Endothelial cell of umbilical vein (primary cell): ENCODE measurements at regions not wholly inside any gene's neighbourhood (a gene's known extent, or its start where the extent isn't known, plus 50 kb on each side); places are given as distances from the start of the nearest gene placed in this dataset.

Source experiments
- BruUV-seq: library from RNA; stranded (reverse); fragments of 400-500 nt; replicated peaks from 2 replicates; lab custom pipeline; 2021; lab: Mats Ljungman, UMichigan
- CTCF ChIA-PET: fragments of 300-600, 350-600 bp; sonication (Branson Sonifier 250); formaldehyde crosslinking; loops from one replicate; lab custom pipeline; 2021; ENCODE audit warnings: antibody characterized with exemption, inconsistent platforms; lab: Charles Lee
- POLR2A ChIA-PET: fragments of 300-600, 350-600 bp; sonication (Branson Sonifier 250); formaldehyde crosslinking; loops from one replicate; lab custom pipeline; 2021; ENCODE audit warnings: antibody characterized with exemption, inconsistent platforms; lab: Charles Lee
- DNase-seq: peaks from one replicate; pipeline ENCODE4 v3.0.0-alpha.2; 2011; ENCODE audit warnings: low read depth, low spot score
- FAIRE-seq: peaks from 2 replicates; lab custom pipeline; 2011; peaks lifted over from hg19 to GRCh38; lab: Jason Lieb, UNC
- H2AFZ ChIP-seq: 2 replicates; pipeline ENCODE4 v1.6.0; 2012; ENCODE audit warnings: low read depth, low read length, control low read depth, inconsistent platforms
- H3K27ac ChIP-seq: 2 replicates; pipeline ENCODE4 v1.5.1; 2011; ENCODE audit warnings: low read depth, mild to moderate bottlenecking, control low read depth, low read length, moderate library complexity; ENCODE audit not compliant: insufficient read depth
- H3K27me3 ChIP-seq, 2 experiments: 2 replicates each; pipeline versions ENCODE4 v1.6.0 to v1.6.1; 2011; ENCODE audit warnings: low read length in 2 of 2, mixed read lengths in 1 of 2; ENCODE audit not compliant: control insufficient read depth in 2 of 2, insufficient read depth in 2 of 2
- H3K36me3 ChIP-seq, 2 experiments: 2 replicates in 1 of 2; 3 replicates in 1 of 2; pipeline ENCODE4 v1.5.1; 2011; ENCODE audit warnings: low read length in 2 of 2, mild to moderate bottlenecking in 1 of 2, moderate library complexity in 1 of 2; ENCODE audit not compliant: control insufficient read depth in 2 of 2, insufficient read depth in 2 of 2; ENCODE audit errors: extremely low read depth in 1 of 2
- H3K4me1 ChIP-seq: 3 replicates; pipeline ENCODE4 v1.5.1; 2011; ENCODE audit warnings: mild to moderate bottlenecking, low read length; ENCODE audit not compliant: control insufficient read depth, insufficient read depth; ENCODE audit errors: extremely low read depth
- H3K4me2 ChIP-seq: 2 replicates; pipeline ENCODE4 v1.6.1; 2011; ENCODE audit warnings: low read length, control low read depth, mixed read lengths; ENCODE audit not compliant: insufficient read depth
- H3K4me3 ChIP-seq, 3 experiments: fragments of 200-600 bp in 1 of 3; sonication (generic), shearing (Covaris generic) in 1 of 3; replicated peaks in 1 of 3; 2 replicates each; pipeline ENCODE4 v1.5.1; 2011 to 2016; ENCODE audit warnings: control low read depth in 3 of 3, low read length in 3 of 3, mild to moderate bottlenecking in 2 of 3, inconsistent platforms in 1 of 3, low read depth in 1 of 3, moderate library complexity in 1 of 3; ENCODE audit not compliant: insufficient read depth in 1 of 3
- H3K79me2 ChIP-seq: 2 replicates; pipeline ENCODE4 v1.6.0; 2012; ENCODE audit warnings: low read length, inconsistent platforms; ENCODE audit not compliant: control insufficient read depth, insufficient read depth
- H3K9ac ChIP-seq: replicated peaks from 2 replicates; pipeline ENCODE3; 2011; ENCODE audit warnings: low read length, control low read depth; ENCODE audit not compliant: insufficient read depth; ENCODE audit errors: extremely low read depth
- H3K9me1 ChIP-seq: replicated peaks from 3 replicates; pipeline ENCODE4 v1.6.0; 2011; ENCODE audit warnings: mild to moderate bottlenecking, low read length; ENCODE audit not compliant: control insufficient read depth, insufficient read depth; ENCODE audit errors: extremely low read depth
- H3K9me3 ChIP-seq: replicated peaks from 2 replicates; pipeline ENCODE4 v1.5.1; 2012; ENCODE audit warnings: low read length, inconsistent platforms; ENCODE audit not compliant: control insufficient read depth, insufficient read depth
- H4K20me1 ChIP-seq: replicated peaks from 2 replicates; pipeline ENCODE3; 2011; ENCODE audit warnings: mild to moderate bottlenecking, low read length; ENCODE audit not compliant: control insufficient read depth, insufficient read depth; ENCODE audit errors: extremely low read depth
- EZH2 ChIP-seq: IDR thresholded peaks from 2 replicates; pipeline ENCODE4 v1.6.1; 2012; ENCODE audit warnings: borderline replicate concordance, low read depth, mild to moderate bottlenecking, moderate library complexity, low read length, inconsistent platforms; ENCODE audit not compliant: severe bottlenecking
- FOS ChIP-seq: IDR thresholded peaks from 2 replicates; pipeline ENCODE4 v1.6.1; 2011; ENCODE audit warnings: mild to moderate bottlenecking, low read length, moderate library complexity, borderline replicate concordance; ENCODE audit not compliant: insufficient read depth
- GATA2 ChIP-seq: IDR thresholded peaks from 2 replicates; pipeline ENCODE4 v1.7.0; 2011; ENCODE audit warnings: low read depth, mild to moderate bottlenecking, moderate library complexity, mixed read lengths, low read length; ENCODE audit not compliant: insufficient read length, insufficient read depth
- JUN ChIP-seq: IDR thresholded peaks from 2 replicates; pipeline ENCODE4 v1.6.1; 2011; ENCODE audit warnings: borderline replicate concordance, low read depth; ENCODE audit not compliant: insufficient read length, insufficient read depth
- MYC ChIP-seq: IDR thresholded peaks from one replicate; pipeline ENCODE4 v1.6.1; 2011; ENCODE audit warnings: mild to moderate bottlenecking, low read depth, low read length
- POLR2A ChIP-seq: IDR thresholded peaks from 2 replicates; pipeline ENCODE4 v1.6.1; 2012; ENCODE audit warnings: low read depth, mild to moderate bottlenecking, control low read depth, low read length
- POLR2AphosphoS5 ChIP-seq: IDR thresholded peaks from 2 replicates; pipeline ENCODE4 v1.6.1; 2012; ENCODE audit warnings: low read depth, mild to moderate bottlenecking, control low read depth, low read length, moderate library complexity; ENCODE audit not compliant: insufficient read depth
- dilution Hi-C: fragments of 300-500 bp; cut with MboI; formaldehyde crosslinking; loops from one replicate; pipeline ENCODE4 v1.15.0; 2019; ENCODE audit warnings: low sequenced_read_pairs; ENCODE audit not compliant: extremely low pct_ligation_motif_present
- intact Hi-C: fragments of 100-400 bp; cut with micrococcal nuclease; formaldehyde crosslinking; loops from one replicate; pipeline ENCODE4 v1.10.0; 2022
- TF ChIP-seq, protein P1 (sequence below), 2 donors: IDR thresholded peaks; 1 replicate in 1 of 2; 2 replicates in 1 of 2; pipeline ENCODE4 v1.5.1; 2011; ENCODE audit warnings: low read length in 2 of 2, mild to moderate bottlenecking in 2 of 2, moderate library complexity in 2 of 2, control low read depth in 1 of 2, inconsistent platforms in 1 of 2, low read depth in 1 of 2; ENCODE audit not compliant: insufficient read depth in 1 of 2; ENCODE audit errors: extremely low read depth in 1 of 2
- TF ChIP-seq, protein P2 (sequence below): IDR thresholded peaks from 2 replicates; pipeline ENCODE4 v1.6.1; 2011; ENCODE audit not compliant: insufficient read depth, insufficient read length

DNA sequence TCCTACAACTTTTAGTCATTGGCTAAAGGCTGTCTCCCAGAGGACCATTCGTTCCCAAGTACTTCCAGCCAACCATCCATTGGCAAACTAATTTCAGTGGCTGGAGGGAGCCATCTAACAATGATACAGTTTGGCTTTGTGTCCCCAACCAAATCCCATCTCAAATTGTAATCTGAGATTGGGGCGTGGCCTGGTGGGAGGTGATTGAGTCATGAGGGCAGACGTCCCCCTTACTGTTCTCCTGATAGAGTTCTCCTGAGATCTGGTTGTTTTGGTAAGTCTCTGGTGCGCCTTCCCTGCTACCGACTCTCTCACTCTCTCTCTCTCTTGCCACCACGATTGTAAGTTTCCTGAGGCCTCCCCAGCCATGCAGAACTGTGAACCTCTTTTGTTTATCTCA lies 99.7 kb upstream of the FUT8 start:
- no peak for FAIRE-seq
- Histone ChIP-seq H3K9ac (no peak overlapping the region), H3K4me3 (no peak overlapping the region), H3K9me3 (no peaks in the 10 kb centered on the region), H3K79me2 (no peaks in the 10 kb centered on the region), H3K36me3 (no peaks in the 10 kb centered on the region), H4K20me1 (no peaks in the 10 kb centered on the region), H3K9me1 (no peaks in the 10 kb centered on the region), H3K27ac (no peak overlapping the region), H3K4me1 (no peaks in the 10 kb centered on the region), H3K27me3 (no peaks in the 10 kb centered on the region), H2AFZ (no peak overlapping the region), H3K4me2 (no peak overlapping the region)
- no peak for DNase-seq
- TF ChIP-seq POLR2A: no peak
- no peak for TF ChIP-seq GATA2
- TF ChIP-seq MYC: no peak
- TF ChIP-seq POLR2AphosphoS5: no peak
- no peak for TF ChIP-seq EZH2
- TF ChIP-seq FOS: no peak
- TF ChIP-seq, protein P1, sequence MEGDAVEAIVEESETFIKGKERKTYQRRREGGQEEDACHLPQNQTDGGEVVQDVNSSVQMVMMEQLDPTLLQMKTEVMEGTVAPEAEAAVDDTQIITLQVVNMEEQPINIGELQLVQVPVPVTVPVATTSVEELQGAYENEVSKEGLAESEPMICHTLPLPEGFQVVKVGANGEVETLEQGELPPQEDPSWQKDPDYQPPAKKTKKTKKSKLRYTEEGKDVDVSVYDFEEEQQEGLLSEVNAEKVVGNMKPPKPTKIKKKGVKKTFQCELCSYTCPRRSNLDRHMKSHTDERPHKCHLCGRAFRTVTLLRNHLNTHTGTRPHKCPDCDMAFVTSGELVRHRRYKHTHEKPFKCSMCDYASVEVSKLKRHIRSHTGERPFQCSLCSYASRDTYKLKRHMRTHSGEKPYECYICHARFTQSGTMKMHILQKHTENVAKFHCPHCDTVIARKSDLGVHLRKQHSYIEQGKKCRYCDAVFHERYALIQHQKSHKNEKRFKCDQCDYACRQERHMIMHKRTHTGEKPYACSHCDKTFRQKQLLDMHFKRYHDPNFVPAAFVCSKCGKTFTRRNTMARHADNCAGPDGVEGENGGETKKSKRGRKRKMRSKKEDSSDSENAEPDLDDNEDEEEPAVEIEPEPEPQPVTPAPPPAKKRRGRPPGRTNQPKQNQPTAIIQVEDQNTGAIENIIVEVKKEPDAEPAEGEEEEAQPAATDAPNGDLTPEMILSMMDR (IDR thresholded peaks at IDR 0.05; ENCODE audit: extremely low read depth in 1 of 2, insufficient read depth in 1 of 2, low read depth in 1 of 2, low read length in 2 of 2): no peak
- TF ChIP-seq, protein P2, sequence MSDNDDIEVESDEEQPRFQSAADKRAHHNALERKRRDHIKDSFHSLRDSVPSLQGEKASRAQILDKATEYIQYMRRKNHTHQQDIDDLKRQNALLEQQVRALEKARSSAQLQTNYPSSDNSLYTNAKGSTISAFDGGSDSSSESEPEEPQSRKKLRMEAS: no peak
- no peak for TF ChIP-seq JUN
- no TSS peak for BruUV-seq
- dilution Hi-C loops: no loop called here
- POLR2A ChIA-PET: no interaction called here
- CTCF ChIA-PET: no interaction called here
- intact Hi-C loops: no loop called here
